Kidney (tissue), 13 donors: ENCODE measurements at regions not wholly inside any gene's neighbourhood (a gene's known extent, or its start where the extent isn't known, plus 50 kb on each side); places are given as distances from the start of the nearest gene placed in this dataset.

Source experiments
- DNase-seq, 5 donors: peaks; one replicate each; pipeline ENCODE4 v3.0.0-alpha.2; 2013 to 2020
- FAIRE-seq: peaks from 2 replicates; lab custom pipeline; 2012; peaks lifted over from hg19 to GRCh38; lab: Jason Lieb, UNC
- H3K27ac ChIP-seq, 2 donors: one replicate each; pipeline ENCODE4 v1.7.0; 2013; ENCODE audit warnings: low read depth in 2 of 2, low read length in 2 of 2, inconsistent platforms in 1 of 2
- H3K27me3 ChIP-seq: one replicate; pipeline ENCODE4 v1.7.1; 2013; ENCODE audit warnings: low read length, inconsistent platforms; ENCODE audit not compliant: control insufficient read depth, insufficient read depth
- H3K36me3 ChIP-seq, 3 donors: one replicate each; pipeline versions ENCODE4 v1.7.0 to v1.7.1; 2013; ENCODE audit warnings: low read length in 3 of 3, control low read depth in 1 of 3, inconsistent platforms in 1 of 3; ENCODE audit not compliant: insufficient read depth in 3 of 3, control insufficient read depth in 2 of 3
- H3K4me1 ChIP-seq, 3 donors: one replicate each; pipeline versions ENCODE4 v1.7.0 to v1.7.1; 2013; ENCODE audit warnings: low read length in 3 of 3, inconsistent platforms in 1 of 3, low read depth in 1 of 3; ENCODE audit not compliant: control insufficient read depth in 2 of 3, insufficient read depth in 2 of 3
- H3K4me3 ChIP-seq, 3 donors: one replicate each; pipeline versions ENCODE4 v1.7.0 to v1.8.1; 2013; ENCODE audit warnings: low read length in 3 of 3, control low read depth in 1 of 3, inconsistent platforms in 1 of 3
- H3K9ac ChIP-seq, 3 donors: one replicate each; pipeline versions ENCODE4 v1.7.0 to v1.7.1; 2013; ENCODE audit warnings: low read length in 3 of 3, control low read depth in 1 of 3, inconsistent platforms in 1 of 3
- H3K9me3 ChIP-seq, 3 donors: one replicate each; pipeline versions ENCODE4 v1.7.0 to v1.7.1; 2013; ENCODE audit warnings: low read length in 3 of 3, control low read depth in 1 of 3, inconsistent platforms in 1 of 3; ENCODE audit not compliant: control insufficient read depth in 2 of 3, insufficient read depth in 1 of 3
- intact Hi-C: fragments of 100-400 bp; cut with DNase I; formaldehyde crosslinking; loops from one replicate; pipeline ENCODE4 v1.11.1; 2022
- TF ChIP-seq, protein P1 (sequence below): IDR thresholded peaks from 3 replicates; pipeline ENCODE4 v1.5.1; 2012; ENCODE audit warnings: mild to moderate bottlenecking, moderate library complexity, borderline replicate concordance; ENCODE audit not compliant: insufficient read depth; ENCODE audit errors: extremely low read depth
- donor health status: control.
- donor health status: control.
- donor health status: control.
- donor health status: control.
- donor health status: control.
- donor health status: DM: yes; HTN: yes; CAD: no.
- donor health status: Normal renal cell carcinoma (clear cell type).

DNA sequence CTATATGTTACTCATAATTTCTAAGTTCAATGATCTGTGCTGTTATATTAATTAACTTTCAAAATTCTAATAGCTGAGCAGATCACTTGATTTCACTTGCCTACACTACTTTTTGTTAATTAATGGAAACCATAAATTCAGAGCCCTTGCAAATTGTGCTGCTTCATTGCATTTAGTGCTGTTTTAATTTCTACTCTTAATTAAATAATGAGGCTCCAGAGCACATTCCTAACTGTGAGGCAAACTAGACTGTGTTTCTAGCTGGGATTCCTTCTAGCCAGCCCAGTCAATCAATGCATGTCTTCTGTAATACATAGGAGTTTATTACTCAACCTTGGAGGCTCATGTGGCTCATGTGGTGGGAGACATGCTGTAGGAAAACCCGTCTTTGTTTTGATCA lies 301.1 kb upstream of the GOLIM4 start:
- TF ChIP-seq, protein P1, sequence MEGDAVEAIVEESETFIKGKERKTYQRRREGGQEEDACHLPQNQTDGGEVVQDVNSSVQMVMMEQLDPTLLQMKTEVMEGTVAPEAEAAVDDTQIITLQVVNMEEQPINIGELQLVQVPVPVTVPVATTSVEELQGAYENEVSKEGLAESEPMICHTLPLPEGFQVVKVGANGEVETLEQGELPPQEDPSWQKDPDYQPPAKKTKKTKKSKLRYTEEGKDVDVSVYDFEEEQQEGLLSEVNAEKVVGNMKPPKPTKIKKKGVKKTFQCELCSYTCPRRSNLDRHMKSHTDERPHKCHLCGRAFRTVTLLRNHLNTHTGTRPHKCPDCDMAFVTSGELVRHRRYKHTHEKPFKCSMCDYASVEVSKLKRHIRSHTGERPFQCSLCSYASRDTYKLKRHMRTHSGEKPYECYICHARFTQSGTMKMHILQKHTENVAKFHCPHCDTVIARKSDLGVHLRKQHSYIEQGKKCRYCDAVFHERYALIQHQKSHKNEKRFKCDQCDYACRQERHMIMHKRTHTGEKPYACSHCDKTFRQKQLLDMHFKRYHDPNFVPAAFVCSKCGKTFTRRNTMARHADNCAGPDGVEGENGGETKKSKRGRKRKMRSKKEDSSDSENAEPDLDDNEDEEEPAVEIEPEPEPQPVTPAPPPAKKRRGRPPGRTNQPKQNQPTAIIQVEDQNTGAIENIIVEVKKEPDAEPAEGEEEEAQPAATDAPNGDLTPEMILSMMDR = no peak
- no peaks in the 10 kb centered on the region for H3K36me3 ChIP-seq
- intact Hi-C loops = no loop called here
- H3K27me3 ChIP-seq = no peaks in the 10 kb centered on the region
- DNase-seq = no peak
- no peaks in the 10 kb centered on the region for H3K9me3 ChIP-seq
- H3K27ac ChIP-seq = no peak overlapping the region
- H3K9ac ChIP-seq = no peak overlapping the region
- no peaks in the 10 kb centered on the region for H3K4me1 ChIP-seq
- H3K4me3 ChIP-seq = no peak overlapping the region
- FAIRE-seq = no peak

- DNase-seq (no peak), FAIRE-seq (no peak)
- Histone ChIP-seq H3K27ac (no peak overlapping the region), H3K9ac (no peak overlapping the region), H3K27me3 (no peaks in the 10 kb centered on the region), H3K9me3 (no peaks in the 10 kb centered on the region), H3K36me3 (no peaks in the 10 kb centered on the region), H3K4me3 (no peak overlapping the region), H3K4me1 (no peaks in the 10 kb centered on the region)
- TF ChIP-seq, protein P1 = no peak
- intact Hi-C loops = no loop called here
Measured at GRCh38 chr3:168395551-168395950, 299.8 kb upstream of the GOLIM4 start.

GRCh38 chr3:168394439-168394838 lies 298.7 kb upstream of the GOLIM4 start:
- no peaks in the 10 kb centered on the region for H3K9me3 ChIP-seq
- H3K4me3 ChIP-seq = no peak overlapping the region
- DNase-seq = no peak
- intact Hi-C loops = no loop called here
- H3K27ac ChIP-seq = no peak overlapping the region
- TF ChIP-seq, protein P1 = no peak
- H3K36me3 ChIP-seq = no peaks in the 10 kb centered on the region
- no peak for FAIRE-seq
- no peaks in the 10 kb centered on the region for H3K4me1 ChIP-seq
- no peaks in the 10 kb centered on the region for H3K27me3 ChIP-seq
- H3K9ac ChIP-seq = no peak overlapping the region

DNA sequence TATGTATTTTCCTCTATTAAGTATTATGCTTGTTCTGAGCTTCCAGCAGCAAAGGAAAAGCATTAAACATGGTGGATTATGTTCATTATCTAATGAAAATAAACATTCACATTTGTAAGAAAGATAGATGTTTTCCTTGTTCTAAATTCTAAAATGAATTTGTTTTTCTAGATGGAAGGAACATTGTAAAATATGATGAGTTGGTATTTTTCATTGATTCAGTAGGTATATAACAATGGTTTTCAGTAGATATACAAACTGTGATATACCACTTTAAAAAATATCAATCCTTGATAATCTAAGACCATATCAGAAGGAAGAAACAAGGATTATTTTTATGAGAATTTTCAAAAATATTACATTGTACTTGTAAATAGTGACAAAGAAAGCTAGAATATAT lies 290.6 kb upstream of the GOLIM4 start:
- intact Hi-C loops = no loop called here

More for the DNA sequence above, 290.6 kb upstream of the GOLIM4 start:
- H3K4me1 ChIP-seq = no peaks in the 10 kb centered on the region
- no peaks in the 10 kb centered on the region for H3K36me3 ChIP-seq
- FAIRE-seq = no peak
- TF ChIP-seq, protein P1 = no peak
- no peak for DNase-seq
- H3K9ac ChIP-seq = no peak overlapping the region
- H3K27ac ChIP-seq = no peak overlapping the region
- H3K27me3 ChIP-seq = no peaks in the 10 kb centered on the region
- no peaks in the 10 kb centered on the region for H3K9me3 ChIP-seq
- H3K4me3 ChIP-seq = no peak overlapping the region
